ENCODE measurements at regions not wholly inside any gene's neighbourhood (a gene's known extent, or its start where the extent isn't known, plus 50 kb on each side); places are given as distances from the start of the nearest gene placed in this dataset.

DNA sequence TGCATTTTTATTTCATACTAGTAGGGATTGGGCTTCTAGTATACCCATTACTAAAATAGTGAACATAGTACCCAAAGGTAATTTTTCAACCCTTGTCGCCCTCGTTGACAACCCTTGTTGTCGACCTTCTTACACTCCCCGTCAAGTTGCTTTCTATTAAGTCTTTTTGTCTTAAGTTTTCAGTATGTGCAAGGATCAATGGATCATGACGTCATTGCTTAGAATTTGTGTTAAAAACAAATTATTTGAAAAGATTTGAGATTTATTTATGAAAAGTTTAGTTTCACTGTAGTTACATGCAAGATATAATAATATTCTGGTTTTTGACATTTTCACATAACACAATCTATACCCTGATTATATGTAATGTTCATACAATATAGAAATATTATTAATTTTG is 110.4 kb downstream of the CBLN2 start:
- no peak for TF ChIP-seq REST (IDR thresholded peaks at IDR 0.05)
- TF ChIP-seq NPAS2 (CRISPR knock-in tag; IDR thresholded peaks at IDR 0.05; ENCODE audit: borderline replicate concordance), result no peak
- TF ChIP-seq CBX2 (IDR thresholded peaks at IDR 0.05; ENCODE audit: borderline replicate concordance, low read depth), result no peak
- no peak for TF ChIP-seq CTCF (IDR thresholded peaks at IDR 0.05)
- TF ChIP-seq PHF8 (IDR thresholded peaks at IDR 0.05; ENCODE audit: borderline replicate concordance, low read depth), result no peak
